HuH-7 (cell line): ENCODE measurements at regions not wholly inside any gene's neighbourhood (a gene's known extent, or its start where the extent isn't known, plus 50 kb on each side); places are given as distances from the start of the nearest gene placed in this dataset.

Experiments
- DNase-seq: peaks from one replicate; pipeline ENCODE4 v3.0.0; 2011; ENCODE audit warnings: low spot score

- DNase-seq: no peak
These were observed 161.2 kb downstream of the FOXO1 start for GRCh38 chr13:40505196-40505595.
